HUES48 (cell line): ENCODE measurements at regions not wholly inside any gene's neighbourhood (a gene's known extent, or its start where the extent isn't known, plus 50 kb on each side); places are given as distances from the start of the nearest gene placed in this dataset.

Experiments used
- H3K27ac ChIP-seq: one replicate; pipeline ENCODE4 v1.7.0; 2013; ENCODE audit warnings: low read depth, low read length, inconsistent platforms
- H3K27me3 ChIP-seq: 2 replicates; pipeline ENCODE4 v1.6.1; 2013; ENCODE audit warnings: mild to moderate bottlenecking, low read length; ENCODE audit not compliant: control insufficient read depth, insufficient read depth
- H3K36me3 ChIP-seq: 2 replicates; pipeline ENCODE4 v1.6.1; 2013; ENCODE audit warnings: low read length; ENCODE audit not compliant: control insufficient read depth, insufficient read depth
- H3K4me1 ChIP-seq: 2 replicates; pipeline ENCODE4 v1.6.1; 2013; ENCODE audit warnings: mild to moderate bottlenecking, low read length; ENCODE audit not compliant: control insufficient read depth, insufficient read depth
- H3K4me3 ChIP-seq: 2 replicates; pipeline ENCODE4 v1.5.1; 2013; ENCODE audit warnings: mild to moderate bottlenecking, low read depth, low read length
- H3K9ac ChIP-seq: 2 replicates; pipeline ENCODE4 v1.6.1; 2013; ENCODE audit warnings: mild to moderate bottlenecking, low read depth, low read length, moderate library complexity
- H3K9me3 ChIP-seq: 2 replicates; pipeline ENCODE4 v1.6.1; 2013; ENCODE audit warnings: low read length; ENCODE audit not compliant: control insufficient read depth, insufficient read depth

DNA sequence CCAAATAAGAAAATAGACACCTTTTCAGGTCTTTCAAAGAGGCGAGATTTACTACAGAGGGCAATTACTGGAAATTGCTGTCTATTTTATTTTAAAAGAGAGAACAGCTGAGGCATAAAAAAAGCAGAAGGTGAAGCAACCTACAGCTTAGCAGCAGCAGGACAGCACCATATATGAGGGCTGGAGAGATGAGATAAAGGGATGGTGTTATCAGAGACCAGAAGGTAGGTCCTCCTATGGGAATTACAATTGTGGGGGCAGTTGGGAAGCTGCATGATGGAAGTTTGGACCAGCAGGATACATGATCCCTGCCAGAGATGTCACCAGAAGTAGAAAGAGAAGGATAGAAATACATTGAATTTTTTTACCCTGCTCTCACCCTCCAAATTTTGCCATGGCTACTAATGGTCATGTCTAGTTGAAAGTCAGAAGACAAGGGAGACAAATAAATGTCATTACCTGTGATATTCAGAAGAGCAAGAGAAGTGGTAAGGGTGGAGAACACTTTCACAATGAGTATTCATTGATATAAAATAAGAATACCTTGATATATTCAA is 77.2 kb upstream of the CALCR start:
- Histone ChIP-seq H3K27ac (no peak overlapping the region), H3K27me3 (no peaks in the 10 kb centered on the region), H3K4me1 (peaks cover 7% of the 10 kb centered on the region), H3K36me3 (no peaks in the 10 kb centered on the region), H3K9ac (no peak overlapping the region), H3K4me3 (no peak overlapping the region), H3K9me3 (no peaks in the 10 kb centered on the region)

DNA sequence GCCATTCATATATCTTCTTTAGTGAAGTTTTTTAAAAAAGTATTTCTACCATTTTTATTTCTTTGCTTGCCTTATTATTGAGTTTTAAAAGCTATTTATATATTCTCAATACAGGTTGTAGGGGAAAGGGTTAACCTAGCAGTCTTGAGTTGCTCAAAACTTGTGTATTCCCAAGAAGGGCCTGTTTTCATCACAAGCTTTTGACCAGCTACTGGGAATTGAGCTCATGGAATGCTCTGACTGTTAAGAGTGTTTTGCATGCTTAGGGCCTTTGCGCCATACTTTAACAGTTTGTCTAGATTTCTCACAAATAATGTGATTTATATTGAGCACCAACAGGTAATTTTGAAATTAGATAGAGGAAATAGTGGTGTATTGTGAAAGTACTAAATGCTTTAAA is 72.0 kb upstream of the CALCR start:
- Histone ChIP-seq H3K4me3 (peak overlapping the region; percentile 21; the same call in 1 of the 2 replicates), H3K9ac (peak overlapping the region; percentile 0; the same call in 1 of the 2 replicates), H3K27ac (peak overlapping the region; percentile 13), H3K4me1 (peaks cover 25% of the 10 kb centered on the region), H3K27me3 (no peaks in the 10 kb centered on the region), H3K9me3 (no peaks in the 10 kb centered on the region), H3K36me3 (no peaks in the 10 kb centered on the region)

GRCh38 chr7:93636276-93636675 is 61.8 kb upstream of the CALCR start:
- peaks cover 10% of the 10 kb centered on the region for H3K4me1 ChIP-seq
- H3K27ac ChIP-seq, result no peak overlapping the region
- no peak overlapping the region for H3K9ac ChIP-seq
- no peak overlapping the region for H3K4me3 ChIP-seq
- H3K27me3 ChIP-seq, result no peaks in the 10 kb centered on the region
- H3K9me3 ChIP-seq, result no peaks in the 10 kb centered on the region
- no peaks in the 10 kb centered on the region for H3K36me3 ChIP-seq

DNA sequence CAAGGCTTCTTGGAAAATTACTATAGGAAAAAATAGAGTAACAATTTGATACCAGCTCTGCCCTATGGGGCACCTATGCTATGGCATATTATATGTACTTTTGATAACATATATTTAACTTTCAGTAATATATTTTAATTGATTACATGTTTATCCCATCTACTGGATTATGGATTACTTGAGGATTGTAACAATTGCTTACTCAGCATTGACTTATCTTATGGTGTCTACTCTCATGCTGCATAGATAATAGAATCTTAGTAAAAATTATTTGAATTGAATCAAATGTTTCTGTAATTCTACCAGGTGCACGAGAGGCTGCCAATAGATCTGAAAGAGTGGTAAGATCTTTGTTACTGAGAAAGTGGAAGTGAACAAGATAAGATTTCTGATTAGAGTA is 57.8 kb upstream of the CALCR start:
- H3K9ac ChIP-seq, result no peak overlapping the region
- H3K27me3 ChIP-seq, result no peaks in the 10 kb centered on the region
- H3K36me3 ChIP-seq, result no peaks in the 10 kb centered on the region
- no peaks in the 10 kb centered on the region for H3K9me3 ChIP-seq
- no peaks in the 10 kb centered on the region for H3K4me1 ChIP-seq
- no peak overlapping the region for H3K4me3 ChIP-seq
- H3K27ac ChIP-seq, result no peak overlapping the region

DNA sequence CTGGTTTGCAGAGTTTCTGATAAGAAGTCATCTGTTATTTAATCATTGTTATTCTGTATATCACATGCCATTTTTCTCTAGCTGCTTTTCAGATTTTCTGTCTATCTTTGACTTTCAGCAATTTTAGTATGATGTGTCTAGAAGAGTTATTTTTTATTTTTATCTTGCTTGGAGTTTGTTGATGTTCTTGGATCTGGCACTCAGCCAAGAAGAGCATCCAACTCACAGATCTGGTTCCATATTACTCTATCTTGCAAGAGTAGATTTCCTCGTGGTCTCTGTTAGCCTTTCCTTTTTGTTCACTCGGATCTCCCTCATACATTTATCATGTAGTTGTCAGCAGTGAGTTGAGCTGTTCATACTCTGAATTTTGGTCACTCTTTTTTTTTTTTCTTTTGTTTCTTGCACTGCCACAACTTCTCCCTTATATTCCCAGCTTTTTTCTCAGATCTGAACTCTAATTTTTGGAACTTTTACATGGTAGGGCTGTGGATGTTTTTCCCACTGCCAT is 54.8 kb upstream of the CALCR start:
- Histone ChIP-seq H3K36me3 (no peaks in the 10 kb centered on the region), H3K9ac (no peak overlapping the region), H3K9me3 (no peaks in the 10 kb centered on the region), H3K4me3 (no peak overlapping the region), H3K27me3 (no peaks in the 10 kb centered on the region), H3K27ac (no peak overlapping the region), H3K4me1 (no peaks in the 10 kb centered on the region; the same call in 1 of the 2 replicates)

DNA sequence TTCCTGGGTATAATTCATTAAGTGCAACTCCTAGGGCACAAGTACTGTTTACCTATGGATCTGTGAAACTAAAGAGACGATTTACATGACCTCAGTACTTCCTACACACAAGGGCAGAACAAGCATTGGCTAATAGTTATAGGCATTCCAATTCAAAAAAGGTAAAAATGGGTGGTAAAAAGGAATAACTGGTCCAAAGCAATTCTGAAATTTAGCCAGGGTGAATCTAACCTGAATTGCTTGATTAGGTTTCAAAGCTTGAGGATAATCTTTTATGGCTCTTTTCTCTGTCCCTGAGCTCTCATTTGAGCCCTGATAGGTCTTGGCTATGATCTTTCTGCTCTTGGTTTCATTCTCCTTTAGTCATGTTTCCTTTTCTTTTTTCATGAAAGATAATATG is 52.3 kb upstream of the CALCR start:
- Histone ChIP-seq H3K36me3 (no peaks in the 10 kb centered on the region), H3K9me3 (no peaks in the 10 kb centered on the region), H3K4me3 (no peak overlapping the region), H3K27ac (no peak overlapping the region), H3K9ac (no peak overlapping the region), H3K4me1 (peaks cover 8% of the 10 kb centered on the region), H3K27me3 (no peaks in the 10 kb centered on the region)
